ENCODE measurements at regions not wholly inside any gene's neighbourhood (a gene's known extent, or its start where the extent isn't known, plus 50 kb on each side); places are given as distances from the start of the nearest gene placed in this dataset.

GRCh38 chr9:89670114-89670513, 65.3 kb downstream of the GADD45G start:
- in situ Hi-C loops (cut with MboI), result no loop called here
- ChIA-PET SMC1A (ENCODE audit: uncharacterized antibody, unreplicated experiment) (no interaction called here), CTCF (no interaction called here), RAD21 (ENCODE audit: unreplicated experiment) (no interaction called here), POLR2A (interaction anchor here (0.5 kb wide), 1 partner anchor 13 kb away, joined by 3 read pairs; no protein-coding TSS in a partner anchor)
- H3K4me1 ChIP-seq (ENCODE audit: control insufficient read depth, insufficient read depth, low read length), result no peaks in the 10 kb centered on the region
- TF ChIP-seq PRDM15 (CRISPR knock-in tag; IDR thresholded peaks at IDR 0.05) (no peak), IRF3 (IDR thresholded peaks at IDR 0.05) (no peak), TCF7 (IDR thresholded peaks at IDR 0.05; ENCODE audit: borderline replicate concordance) (no peak), EED (IDR thresholded peaks at IDR 0.05; ENCODE audit: low read depth) (no peak), SREBF2 (IDR thresholded peaks at IDR 0.05; ENCODE audit: low read length) (no peak), EP300 (IDR thresholded peaks at IDR 0.05; ENCODE audit: borderline replicate concordance in 1 of 2, control insufficient read depth in 1 of 2, low read depth in 2 of 2, low read length in 2 of 2) (no peak), IRF4 (IDR thresholded peaks at IDR 0.05; ENCODE audit: low read depth, low read length) (no peak), CBFB (IDR thresholded peaks at IDR 0.05; ENCODE audit: low read depth) (no peak), SPI1 (IDR thresholded peaks at IDR 0.05; ENCODE audit: borderline replicate concordance, insufficient read depth, low read depth, low read length) (no peak), RAD21 (IDR thresholded peaks at IDR 0.05; ENCODE audit: insufficient read depth, low read depth, low read length) (no peak), GATAD2B (conservative IDR thresholded peaks at IDR 0.05; ENCODE audit: low read depth) (no peak)
- TF ChIP-seq, protein P1, sequence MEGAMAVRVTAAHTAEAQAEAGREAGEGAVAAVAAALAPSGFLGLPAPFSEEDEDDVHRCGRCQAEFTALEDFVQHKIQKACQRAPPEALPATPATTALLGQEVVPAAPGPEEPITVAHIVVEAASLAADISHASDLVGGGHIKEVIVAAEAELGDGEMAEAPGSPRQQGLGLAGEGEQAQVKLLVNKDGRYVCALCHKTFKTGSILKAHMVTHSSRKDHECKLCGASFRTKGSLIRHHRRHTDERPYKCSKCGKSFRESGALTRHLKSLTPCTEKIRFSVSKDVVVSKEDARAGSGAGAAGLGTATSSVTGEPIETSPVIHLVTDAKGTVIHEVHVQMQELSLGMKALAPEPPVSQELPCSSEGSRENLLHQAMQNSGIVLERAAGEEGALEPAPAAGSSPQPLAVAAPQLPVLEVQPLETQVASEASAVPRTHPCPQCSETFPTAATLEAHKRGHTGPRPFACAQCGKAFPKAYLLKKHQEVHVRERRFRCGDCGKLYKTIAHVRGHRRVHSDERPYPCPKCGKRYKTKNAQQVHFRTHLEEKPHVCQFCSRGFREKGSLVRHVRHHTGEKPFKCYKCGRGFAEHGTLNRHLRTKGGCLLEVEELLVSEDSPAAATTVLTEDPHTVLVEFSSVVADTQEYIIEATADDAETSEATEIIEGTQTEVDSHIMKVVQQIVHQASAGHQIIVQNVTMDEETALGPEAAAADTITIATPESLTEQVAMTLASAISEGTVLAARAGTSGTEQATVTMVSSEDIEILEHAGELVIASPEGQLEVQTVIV (IDR thresholded peaks at IDR 0.05; ENCODE audit: borderline replicate concordance, partially characterized antibody), result no peak
- TF ChIP-seq, protein P2, sequence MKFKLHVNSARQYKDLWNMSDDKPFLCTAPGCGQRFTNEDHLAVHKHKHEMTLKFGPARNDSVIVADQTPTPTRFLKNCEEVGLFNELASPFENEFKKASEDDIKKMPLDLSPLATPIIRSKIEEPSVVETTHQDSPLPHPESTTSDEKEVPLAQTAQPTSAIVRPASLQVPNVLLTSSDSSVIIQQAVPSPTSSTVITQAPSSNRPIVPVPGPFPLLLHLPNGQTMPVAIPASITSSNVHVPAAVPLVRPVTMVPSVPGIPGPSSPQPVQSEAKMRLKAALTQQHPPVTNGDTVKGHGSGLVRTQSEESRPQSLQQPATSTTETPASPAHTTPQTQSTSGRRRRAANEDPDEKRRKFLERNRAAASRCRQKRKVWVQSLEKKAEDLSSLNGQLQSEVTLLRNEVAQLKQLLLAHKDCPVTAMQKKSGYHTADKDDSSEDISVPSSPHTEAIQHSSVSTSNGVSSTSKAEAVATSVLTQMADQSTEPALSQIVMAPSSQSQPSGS (IDR thresholded peaks at IDR 0.05; ENCODE audit: low read length), result no peak
- intact Hi-C loops (cut with micrococcal nuclease; ENCODE audit: unreplicated experiment), result no loop called here
- ATAC-seq (no peak), FAIRE-seq (no peak), DNase-seq (ENCODE audit: low read depth, low spot score) (no peak)
- no peaks in the 10 kb centered on the region; a peak in 1 of 4 replicates for H3K27me3 ChIP-seq (replicated peaks in 1 of 2; ENCODE audit: control insufficient read depth in 2 of 2, insufficient read depth in 2 of 2, low read length in 1 of 2)
- H4K20me1 ChIP-seq (ENCODE audit: control insufficient read depth, insufficient read depth), result no peaks in the 10 kb centered on the region
- H3K4me3 ChIP-seq, result no peak overlapping the region
- no peak overlapping the region for H2AFZ ChIP-seq (ENCODE audit: control insufficient read depth, low read depth, low read length)
- no peak overlapping the region for H3K9ac ChIP-seq (ENCODE audit: control insufficient read depth, insufficient read depth, low read length)
- no TSS peak for BruUV-seq (replicated peaks)
- WGBS (ENCODE audit: insufficient coverage, insufficient replicate concordance, low lambda C conversion rate, missing lambda C conversion rate), result 29% methylated on average over 5 of the region's 5 CpGs
- H3K36me3 ChIP-seq (ENCODE audit: control insufficient read depth in 2 of 2, insufficient read depth in 2 of 2, low read length in 1 of 2), result no peaks in the 10 kb centered on the region
- H3K79me2 ChIP-seq (ENCODE audit: control insufficient read depth, insufficient read depth, low read length), result no peaks in the 10 kb centered on the region
- H3K4me2 ChIP-seq (ENCODE audit: control insufficient read depth, insufficient read depth), result no peak overlapping the region
- no peaks in the 10 kb centered on the region for H3K9me3 ChIP-seq (replicated peaks; ENCODE audit: control insufficient read depth, insufficient read depth, low read length)
- H3K27ac ChIP-seq (ENCODE audit: control insufficient read depth, insufficient read depth), result no peak overlapping the region
